ENCODE measurements at regions not wholly inside any gene's neighbourhood (a gene's known extent, or its start where the extent isn't known, plus 50 kb on each side); places are given as distances from the start of the nearest gene placed in this dataset.

DNA sequence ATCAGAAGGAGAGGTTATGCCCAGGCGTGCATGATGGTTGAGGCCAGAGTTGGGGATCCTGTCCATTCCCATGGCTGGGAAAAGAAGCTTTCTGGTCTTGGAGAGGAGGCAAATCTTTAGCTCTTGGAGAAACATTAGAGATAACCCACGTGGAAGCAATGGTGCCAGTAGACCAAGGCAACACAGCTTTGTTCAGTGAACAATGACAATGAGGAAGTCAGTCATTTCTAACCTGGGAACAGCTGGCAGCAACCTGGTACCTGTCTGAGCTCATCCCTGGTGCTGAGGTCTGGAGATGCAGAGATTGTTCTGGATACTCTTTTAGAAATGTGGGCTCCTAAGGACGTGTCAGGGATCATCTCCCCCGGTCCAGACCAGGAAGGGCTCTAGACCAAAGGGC lies 76.7 kb upstream of the PAX1 start:
- no peak for FAIRE-seq
- Histone ChIP-seq H2AFZ (ENCODE audit: control insufficient read depth, low read depth, low read length) (no peak overlapping the region), H3K27me3 (replicated peaks in 1 of 2; ENCODE audit: control insufficient read depth in 2 of 2, insufficient read depth in 2 of 2, low read length in 1 of 2) (no peaks in the 10 kb centered on the region), H3K4me3 (no peak overlapping the region), H3K4me2 (ENCODE audit: control insufficient read depth, insufficient read depth) (no peak overlapping the region), H3K27ac (ENCODE audit: control insufficient read depth, insufficient read depth) (no peak overlapping the region), H4K20me1 (ENCODE audit: control insufficient read depth, insufficient read depth) (no peaks in the 10 kb centered on the region), H3K36me3 (ENCODE audit: control insufficient read depth in 2 of 2, insufficient read depth in 2 of 2, low read length in 1 of 2) (no peaks in the 10 kb centered on the region), H3K9ac (ENCODE audit: control insufficient read depth, insufficient read depth, low read length) (no peak overlapping the region), H3K4me1 (ENCODE audit: control insufficient read depth, insufficient read depth, low read length) (no peaks in the 10 kb centered on the region), H3K79me2 (ENCODE audit: control insufficient read depth, insufficient read depth, low read length) (no peaks in the 10 kb centered on the region), H3K9me3 (replicated peaks; ENCODE audit: control insufficient read depth, insufficient read depth, low read length) (no peaks in the 10 kb centered on the region)
- SMC1A ChIA-PET (ENCODE audit: uncharacterized antibody, unreplicated experiment), result no interaction called here
- DNase-seq (ENCODE audit: low read depth, low spot score), result no peak
- WGBS (ENCODE audit: insufficient coverage, insufficient replicate concordance, low lambda C conversion rate, missing lambda C conversion rate), result 24% methylated on average over 4 of the region's 4 CpGs
- no peak for TF ChIP-seq POLR2A (IDR thresholded peaks at IDR 0.05; ENCODE audit: low read depth, low read length)
- no peak for TF ChIP-seq NFYA (IDR thresholded peaks at IDR 0.05; ENCODE audit: borderline replicate concordance, low read depth, low read length)
- no peak for TF ChIP-seq RAD21 (IDR thresholded peaks at IDR 0.05; ENCODE audit: insufficient read depth, low read depth, low read length)
- TF ChIP-seq ETV6 (conservative IDR thresholded peaks at IDR 0.05 in 1 of 2, IDR thresholded peaks at IDR 0.05 in 1 of 2; ENCODE audit: borderline replicate concordance in 1 of 2, low read depth in 1 of 2), result no peak
- TF ChIP-seq, protein P1, sequence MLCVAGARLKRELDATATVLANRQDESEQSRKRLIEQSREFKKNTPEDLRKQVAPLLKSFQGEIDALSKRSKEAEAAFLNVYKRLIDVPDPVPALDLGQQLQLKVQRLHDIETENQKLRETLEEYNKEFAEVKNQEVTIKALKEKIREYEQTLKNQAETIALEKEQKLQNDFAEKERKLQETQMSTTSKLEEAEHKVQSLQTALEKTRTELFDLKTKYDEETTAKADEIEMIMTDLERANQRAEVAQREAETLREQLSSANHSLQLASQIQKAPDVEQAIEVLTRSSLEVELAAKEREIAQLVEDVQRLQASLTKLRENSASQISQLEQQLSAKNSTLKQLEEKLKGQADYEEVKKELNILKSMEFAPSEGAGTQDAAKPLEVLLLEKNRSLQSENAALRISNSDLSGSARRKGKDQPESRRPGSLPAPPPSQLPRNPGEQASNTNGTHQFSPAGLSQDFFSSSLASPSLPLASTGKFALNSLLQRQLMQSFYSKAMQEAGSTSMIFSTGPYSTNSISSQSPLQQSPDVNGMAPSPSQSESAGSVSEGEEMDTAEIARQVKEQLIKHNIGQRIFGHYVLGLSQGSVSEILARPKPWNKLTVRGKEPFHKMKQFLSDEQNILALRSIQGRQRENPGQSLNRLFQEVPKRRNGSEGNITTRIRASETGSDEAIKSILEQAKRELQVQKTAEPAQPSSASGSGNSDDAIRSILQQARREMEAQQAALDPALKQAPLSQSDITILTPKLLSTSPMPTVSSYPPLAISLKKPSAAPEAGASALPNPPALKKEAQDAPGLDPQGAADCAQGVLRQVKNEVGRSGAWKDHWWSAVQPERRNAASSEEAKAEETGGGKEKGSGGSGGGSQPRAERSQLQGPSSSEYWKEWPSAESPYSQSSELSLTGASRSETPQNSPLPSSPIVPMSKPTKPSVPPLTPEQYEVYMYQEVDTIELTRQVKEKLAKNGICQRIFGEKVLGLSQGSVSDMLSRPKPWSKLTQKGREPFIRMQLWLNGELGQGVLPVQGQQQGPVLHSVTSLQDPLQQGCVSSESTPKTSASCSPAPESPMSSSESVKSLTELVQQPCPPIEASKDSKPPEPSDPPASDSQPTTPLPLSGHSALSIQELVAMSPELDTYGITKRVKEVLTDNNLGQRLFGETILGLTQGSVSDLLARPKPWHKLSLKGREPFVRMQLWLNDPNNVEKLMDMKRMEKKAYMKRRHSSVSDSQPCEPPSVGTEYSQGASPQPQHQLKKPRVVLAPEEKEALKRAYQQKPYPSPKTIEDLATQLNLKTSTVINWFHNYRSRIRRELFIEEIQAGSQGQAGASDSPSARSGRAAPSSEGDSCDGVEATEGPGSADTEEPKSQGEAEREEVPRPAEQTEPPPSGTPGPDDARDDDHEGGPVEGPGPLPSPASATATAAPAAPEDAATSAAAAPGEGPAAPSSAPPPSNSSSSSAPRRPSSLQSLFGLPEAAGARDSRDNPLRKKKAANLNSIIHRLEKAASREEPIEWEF (IDR thresholded peaks at IDR 0.05; ENCODE audit: insufficient replicate concordance, low read depth, low read length), result no peak
- TF ChIP-seq SMARCA5 (IDR thresholded peaks at IDR 0.05), result no peak
- TF ChIP-seq FOXK2 (IDR thresholded peaks at IDR 0.05), result no peak
- TF ChIP-seq, protein P2, sequence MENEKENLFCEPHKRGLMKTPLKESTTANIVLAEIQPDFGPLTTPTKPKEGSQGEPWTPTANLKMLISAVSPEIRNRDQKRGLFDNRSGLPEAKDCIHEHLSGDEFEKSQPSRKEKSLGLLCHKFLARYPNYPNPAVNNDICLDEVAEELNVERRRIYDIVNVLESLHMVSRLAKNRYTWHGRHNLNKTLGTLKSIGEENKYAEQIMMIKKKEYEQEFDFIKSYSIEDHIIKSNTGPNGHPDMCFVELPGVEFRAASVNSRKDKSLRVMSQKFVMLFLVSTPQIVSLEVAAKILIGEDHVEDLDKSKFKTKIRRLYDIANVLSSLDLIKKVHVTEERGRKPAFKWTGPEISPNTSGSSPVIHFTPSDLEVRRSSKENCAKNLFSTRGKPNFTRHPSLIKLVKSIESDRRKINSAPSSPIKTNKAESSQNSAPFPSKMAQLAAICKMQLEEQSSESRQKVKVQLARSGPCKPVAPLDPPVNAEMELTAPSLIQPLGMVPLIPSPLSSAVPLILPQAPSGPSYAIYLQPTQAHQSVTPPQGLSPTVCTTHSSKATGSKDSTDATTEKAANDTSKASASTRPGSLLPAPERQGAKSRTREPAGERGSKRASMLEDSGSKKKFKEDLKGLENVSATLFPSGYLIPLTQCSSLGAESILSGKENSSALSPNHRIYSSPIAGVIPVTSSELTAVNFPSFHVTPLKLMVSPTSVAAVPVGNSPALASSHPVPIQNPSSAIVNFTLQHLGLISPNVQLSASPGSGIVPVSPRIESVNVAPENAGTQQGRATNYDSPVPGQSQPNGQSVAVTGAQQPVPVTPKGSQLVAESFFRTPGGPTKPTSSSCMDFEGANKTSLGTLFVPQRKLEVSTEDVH (IDR thresholded peaks at IDR 0.05; ENCODE audit: low read depth, partially characterized antibody), result no peak
- no peak for TF ChIP-seq CEBPB (IDR thresholded peaks at IDR 0.05; ENCODE audit: borderline replicate concordance in 1 of 2, low read depth in 2 of 2, low read length in 2 of 2)
- TF ChIP-seq ZSCAN29 (IDR thresholded peaks at IDR 0.05), result no peak
- in situ Hi-C loops (cut with MboI) (no loop called here), intact Hi-C loops (cut with micrococcal nuclease; ENCODE audit: unreplicated experiment) (no loop called here)
- BruUV-seq (replicated peaks), result no TSS peak
- ATAC-seq, result no peak
- CTCF ChIA-PET, result interaction anchor here (0.7 to 2.6 kb wide), 2 partner anchors 14 to 180 kb away, joined by 4 to 8 read pairs; no protein-coding TSS in a partner anchor
- POLR2A ChIA-PET, result no interaction called here
- RAD21 ChIA-PET (ENCODE audit: unreplicated experiment), result no interaction called here

Data from GM12878 (cell line).